ENCODE measurements at regions not wholly inside any gene's neighbourhood (a gene's known extent, or its start where the extent isn't known, plus 50 kb on each side); places are given as distances from the start of the nearest gene placed in this dataset.

- TF ChIP-seq, protein P1, sequence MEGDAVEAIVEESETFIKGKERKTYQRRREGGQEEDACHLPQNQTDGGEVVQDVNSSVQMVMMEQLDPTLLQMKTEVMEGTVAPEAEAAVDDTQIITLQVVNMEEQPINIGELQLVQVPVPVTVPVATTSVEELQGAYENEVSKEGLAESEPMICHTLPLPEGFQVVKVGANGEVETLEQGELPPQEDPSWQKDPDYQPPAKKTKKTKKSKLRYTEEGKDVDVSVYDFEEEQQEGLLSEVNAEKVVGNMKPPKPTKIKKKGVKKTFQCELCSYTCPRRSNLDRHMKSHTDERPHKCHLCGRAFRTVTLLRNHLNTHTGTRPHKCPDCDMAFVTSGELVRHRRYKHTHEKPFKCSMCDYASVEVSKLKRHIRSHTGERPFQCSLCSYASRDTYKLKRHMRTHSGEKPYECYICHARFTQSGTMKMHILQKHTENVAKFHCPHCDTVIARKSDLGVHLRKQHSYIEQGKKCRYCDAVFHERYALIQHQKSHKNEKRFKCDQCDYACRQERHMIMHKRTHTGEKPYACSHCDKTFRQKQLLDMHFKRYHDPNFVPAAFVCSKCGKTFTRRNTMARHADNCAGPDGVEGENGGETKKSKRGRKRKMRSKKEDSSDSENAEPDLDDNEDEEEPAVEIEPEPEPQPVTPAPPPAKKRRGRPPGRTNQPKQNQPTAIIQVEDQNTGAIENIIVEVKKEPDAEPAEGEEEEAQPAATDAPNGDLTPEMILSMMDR (IDR thresholded peaks at IDR 0.05): no peak
- TF ChIP-seq POLR2A (IDR thresholded peaks at IDR 0.05) (no peak), EP300 (IDR thresholded peaks at IDR 0.05) (no peak), POLR2AphosphoS5 (IDR thresholded peaks at IDR 0.05) (no peak)
Observed at GRCh38 chr2:131801210-131801744, 273.6 kb downstream of the CCDC74A start.

Measured in upper lobe of left lung (tissue), 4 donors.